Liver (tissue), 8 donors: ENCODE measurements at regions not wholly inside any gene's neighbourhood (a gene's known extent, or its start where the extent isn't known, plus 50 kb on each side); places are given as distances from the start of the nearest gene placed in this dataset.

ENCODE experiments used
- DNase-seq: peaks from one replicate; pipeline ENCODE4 v3.0.0-alpha.2; 2017; ENCODE audit warnings: low spot score
- H3K27ac ChIP-seq, 2 donors: one replicate each; pipeline ENCODE4 v1.7.0; 2013; ENCODE audit warnings: inconsistent platforms in 2 of 2, low read length in 2 of 2, control low read depth in 1 of 2, low read depth in 1 of 2, mild to moderate bottlenecking in 1 of 2
- H3K27me3 ChIP-seq, 4 donors: one replicate each; pipeline versions ENCODE4 v1.6.1 to v1.7.0; 2013; ENCODE audit warnings: low read length in 3 of 4, inconsistent platforms in 1 of 4, mild to moderate bottlenecking in 1 of 4, moderate library complexity in 1 of 4; ENCODE audit not compliant: control insufficient read depth in 4 of 4, insufficient read depth in 4 of 4
- H3K36me3 ChIP-seq, 4 donors: one replicate each; pipeline versions ENCODE4 v1.6.1 to v1.7.0; 2013; ENCODE audit warnings: low read length in 3 of 4, mild to moderate bottlenecking in 3 of 4, low read depth in 1 of 4, moderate library complexity in 1 of 4; ENCODE audit not compliant: control insufficient read depth in 4 of 4, insufficient read depth in 3 of 4
- H3K4me1 ChIP-seq, 4 donors: one replicate each; pipeline versions ENCODE4 v1.6.1 to v1.7.0; 2013; ENCODE audit warnings: low read length in 3 of 4, mild to moderate bottlenecking in 3 of 4, moderate library complexity in 1 of 4; ENCODE audit not compliant: control insufficient read depth in 4 of 4, insufficient read depth in 4 of 4
- H3K4me3 ChIP-seq, 3 donors: one replicate each; pipeline versions ENCODE4 v1.6.1 to v1.7.0; 2013; ENCODE audit warnings: low read length in 3 of 3, control low read depth in 1 of 3, low read depth in 1 of 3, mild to moderate bottlenecking in 1 of 3
- H3K9ac ChIP-seq, 2 donors: one replicate each; pipeline ENCODE4 v1.7.0; 2013; ENCODE audit warnings: low read length in 2 of 2, mild to moderate bottlenecking in 2 of 2, moderate library complexity in 2 of 2, control low read depth in 1 of 2, low read depth in 1 of 2
- H3K9me3 ChIP-seq, 4 donors: one replicate each; pipeline versions ENCODE4 v1.6.1 to v1.7.0; 2013; ENCODE audit warnings: low read length in 3 of 4; ENCODE audit not compliant: control insufficient read depth in 4 of 4
- CTCF ChIP-seq: fragments of 150-350 bp; IDR thresholded peaks from 2 replicates; pipeline ENCODE4 v1.5.1; 2017; ENCODE audit warnings: improper control_type of control experiment, low read depth, low read length; ENCODE audit not compliant: missing input control
- EGR1 ChIP-seq, 2 donors: IDR thresholded peaks; 2 replicates each; pipeline ENCODE4 v1.6.1; 2016 to 2018; ENCODE audit warnings: antibody characterized with exemption in 2 of 2, low read depth in 2 of 2
- FOXA1 ChIP-seq: IDR thresholded peaks from 2 replicates; pipeline ENCODE4 v1.6.1; 2016; ENCODE audit warnings: antibody characterized with exemption
- FOXA2 ChIP-seq: IDR thresholded peaks from 2 replicates; pipeline ENCODE4 v1.6.1; 2016; ENCODE audit warnings: antibody characterized with exemption
- GABPA ChIP-seq, 2 donors: IDR thresholded peaks in 1 of 2; conservative IDR thresholded peaks in 1 of 2; 2 replicates each; pipeline ENCODE4 v1.6.1; 2016; ENCODE audit warnings: antibody characterized with exemption in 2 of 2, mild to moderate bottlenecking in 1 of 2, moderate library complexity in 1 of 2
- HNF4A ChIP-seq, 2 donors: conservative IDR thresholded peaks; 2 replicates each; pipeline ENCODE4 v1.6.1; 2016; ENCODE audit warnings: antibody characterized with exemption in 2 of 2, mild to moderate bottlenecking in 2 of 2
- HNF4G ChIP-seq: IDR thresholded peaks from 2 replicates; pipeline ENCODE4 v1.6.1; 2016; ENCODE audit warnings: antibody characterized with exemption
- NR2F2 ChIP-seq: IDR thresholded peaks from 2 replicates; pipeline ENCODE4 v1.6.1; 2016; ENCODE audit warnings: antibody characterized with exemption
- RAD21 ChIP-seq, 2 donors: IDR thresholded peaks; 2 replicates each; pipeline ENCODE4 v1.6.1; 2016; ENCODE audit warnings: antibody characterized with exemption in 2 of 2, mild to moderate bottlenecking in 2 of 2
- RXRA ChIP-seq, 2 donors: IDR thresholded peaks; 2 replicates each; pipeline ENCODE4 v1.6.1; 2017 to 2018; ENCODE audit warnings: antibody characterized with exemption in 2 of 2, mild to moderate bottlenecking in 1 of 2
- SP1 ChIP-seq: IDR thresholded peaks from 2 replicates; pipeline ENCODE4 v1.6.1; 2018; ENCODE audit warnings: antibody characterized with exemption, mild to moderate bottlenecking
- TAF1 ChIP-seq: conservative IDR thresholded peaks from 2 replicates; pipeline ENCODE4 v1.6.1; 2016; ENCODE audit warnings: antibody characterized with exemption, mild to moderate bottlenecking
- YY1 ChIP-seq: IDR thresholded peaks from 2 replicates; pipeline ENCODE4 v1.6.1; 2016; ENCODE audit warnings: antibody characterized with exemption, mild to moderate bottlenecking
- WGBS: extraction: QIAGEN DNeasy Blood & Tissue Kit; methylation state at CpG from one replicate; pipeline ENCODE4 v1.1.7; 2013; 5-methylcytosine and 5-hydroxymethylcytosine counted together
- TF ChIP-seq, protein P1 (sequence below): IDR thresholded peaks from 2 replicates; pipeline ENCODE4 v1.6.1; 2016; ENCODE audit warnings: antibody characterized with exemption
- TF ChIP-seq, protein P2 (sequence below): IDR thresholded peaks from 2 replicates; pipeline ENCODE4 v1.6.1; 2016; ENCODE audit warnings: antibody characterized with exemption, mild to moderate bottlenecking
- TF ChIP-seq, protein P3 (sequence below): IDR thresholded peaks from 2 replicates; pipeline ENCODE4 v1.6.1; 2016; ENCODE audit warnings: antibody characterized with exemption
- donor health status: healthy.
- donor health status: healthy.
- donor health status: healthy.
- donor health status: healthy.
- donor health status: healthy.

- Histone ChIP-seq H3K4me1 (no peaks in the 10 kb centered on the region), H3K4me3 (no peak overlapping the region), H3K9ac (no peak overlapping the region), H3K9me3 (no peaks in the 10 kb centered on the region), H3K36me3 (no peaks in the 10 kb centered on the region), H3K27me3 (no peaks in the 10 kb centered on the region), H3K27ac (no peak overlapping the region)
- DNase-seq, result no peak
- no peak for TF ChIP-seq GABPA (IDR thresholded peaks at IDR 0.05 in 1 of 2, conservative IDR thresholded peaks at IDR 0.05 in 1 of 2)
Observed at GRCh38 chr4:29852537-29852936, 867.6 kb upstream of the PCDH7 start.

DNA sequence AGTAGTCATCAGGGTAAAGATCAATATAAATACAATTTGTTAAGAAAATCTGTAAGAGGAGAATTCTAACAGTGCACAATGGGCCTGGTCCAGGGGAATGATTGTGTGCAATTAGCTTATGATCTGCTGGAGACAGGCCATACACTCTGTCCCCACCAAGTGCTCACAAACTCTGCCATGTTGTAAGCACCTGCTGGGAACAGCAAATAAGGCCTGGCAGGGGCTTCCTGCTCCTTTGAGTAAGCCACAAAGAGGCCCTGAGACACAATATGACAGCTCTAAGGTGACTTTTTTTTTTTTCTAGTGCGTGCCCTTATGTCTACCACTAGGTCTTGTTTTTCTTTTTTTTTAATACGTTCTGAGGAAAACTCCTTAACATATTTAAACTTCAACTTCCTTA lies 866.3 kb upstream of the PCDH7 start:
- H3K9me3 ChIP-seq, result no peaks in the 10 kb centered on the region
- DNase-seq, result no peak
- H3K27me3 ChIP-seq, result no peaks in the 10 kb centered on the region
- no peak overlapping the region for H3K9ac ChIP-seq
- H3K27ac ChIP-seq, result no peak overlapping the region
- TF ChIP-seq RAD21 (IDR thresholded peaks at IDR 0.05), result no peak
- TF ChIP-seq TAF1, result no peak
- TF ChIP-seq EGR1 (IDR thresholded peaks at IDR 0.05; ENCODE audit: low read depth in 2 of 2), result no peak
- no peak for TF ChIP-seq YY1
- TF ChIP-seq, protein P1, sequence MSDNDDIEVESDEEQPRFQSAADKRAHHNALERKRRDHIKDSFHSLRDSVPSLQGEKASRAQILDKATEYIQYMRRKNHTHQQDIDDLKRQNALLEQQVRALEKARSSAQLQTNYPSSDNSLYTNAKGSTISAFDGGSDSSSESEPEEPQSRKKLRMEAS, result no peak
- WGBS, result 50% methylated on average over 2 of the region's 2 CpGs
- no peak overlapping the region for H3K4me3 ChIP-seq
- H3K36me3 ChIP-seq, result no peaks in the 10 kb centered on the region
- no peaks in the 10 kb centered on the region for H3K4me1 ChIP-seq

DNA sequence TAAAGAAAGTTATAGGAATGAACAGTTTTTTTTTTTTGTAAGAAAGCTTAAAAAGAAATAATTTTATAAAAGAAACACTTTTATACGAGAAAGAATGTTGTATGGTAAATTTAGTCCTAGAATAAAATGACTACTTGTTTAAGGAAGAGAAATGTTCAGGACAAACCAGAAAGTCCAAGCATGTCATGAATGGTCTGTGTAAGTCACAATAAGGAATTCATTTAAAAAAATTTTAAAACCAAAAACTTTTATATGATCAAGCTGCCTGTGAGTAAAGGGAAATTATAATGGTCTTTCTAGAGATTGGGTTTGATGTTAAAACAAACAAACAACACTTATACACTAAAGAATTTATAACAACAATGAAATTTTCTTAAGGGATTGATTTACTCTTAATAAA lies 858.9 kb upstream of the PCDH7 start:
- no peak for DNase-seq
- Histone ChIP-seq H3K27me3 (no peaks in the 10 kb centered on the region), H3K9me3 (no peaks in the 10 kb centered on the region), H3K27ac (no peak overlapping the region), H3K4me1 (no peaks in the 10 kb centered on the region), H3K4me3 (no peak overlapping the region), H3K36me3 (no peaks in the 10 kb centered on the region), H3K9ac (no peak overlapping the region)
- TF ChIP-seq HNF4G, result no peak
- TF ChIP-seq, protein P2, sequence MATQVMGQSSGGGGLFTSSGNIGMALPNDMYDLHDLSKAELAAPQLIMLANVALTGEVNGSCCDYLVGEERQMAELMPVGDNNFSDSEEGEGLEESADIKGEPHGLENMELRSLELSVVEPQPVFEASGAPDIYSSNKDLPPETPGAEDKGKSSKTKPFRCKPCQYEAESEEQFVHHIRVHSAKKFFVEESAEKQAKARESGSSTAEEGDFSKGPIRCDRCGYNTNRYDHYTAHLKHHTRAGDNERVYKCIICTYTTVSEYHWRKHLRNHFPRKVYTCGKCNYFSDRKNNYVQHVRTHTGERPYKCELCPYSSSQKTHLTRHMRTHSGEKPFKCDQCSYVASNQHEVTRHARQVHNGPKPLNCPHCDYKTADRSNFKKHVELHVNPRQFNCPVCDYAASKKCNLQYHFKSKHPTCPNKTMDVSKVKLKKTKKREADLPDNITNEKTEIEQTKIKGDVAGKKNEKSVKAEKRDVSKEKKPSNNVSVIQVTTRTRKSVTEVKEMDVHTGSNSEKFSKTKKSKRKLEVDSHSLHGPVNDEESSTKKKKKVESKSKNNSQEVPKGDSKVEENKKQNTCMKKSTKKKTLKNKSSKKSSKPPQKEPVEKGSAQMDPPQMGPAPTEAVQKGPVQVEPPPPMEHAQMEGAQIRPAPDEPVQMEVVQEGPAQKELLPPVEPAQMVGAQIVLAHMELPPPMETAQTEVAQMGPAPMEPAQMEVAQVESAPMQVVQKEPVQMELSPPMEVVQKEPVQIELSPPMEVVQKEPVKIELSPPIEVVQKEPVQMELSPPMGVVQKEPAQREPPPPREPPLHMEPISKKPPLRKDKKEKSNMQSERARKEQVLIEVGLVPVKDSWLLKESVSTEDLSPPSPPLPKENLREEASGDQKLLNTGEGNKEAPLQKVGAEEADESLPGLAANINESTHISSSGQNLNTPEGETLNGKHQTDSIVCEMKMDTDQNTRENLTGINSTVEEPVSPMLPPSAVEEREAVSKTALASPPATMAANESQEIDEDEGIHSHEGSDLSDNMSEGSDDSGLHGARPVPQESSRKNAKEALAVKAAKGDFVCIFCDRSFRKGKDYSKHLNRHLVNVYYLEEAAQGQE, result no peak
- TF ChIP-seq, protein P1, result no peak
- no peak for TF ChIP-seq TAF1
- TF ChIP-seq FOXA2, result no peak
- no peak for TF ChIP-seq YY1
- TF ChIP-seq, protein P3, sequence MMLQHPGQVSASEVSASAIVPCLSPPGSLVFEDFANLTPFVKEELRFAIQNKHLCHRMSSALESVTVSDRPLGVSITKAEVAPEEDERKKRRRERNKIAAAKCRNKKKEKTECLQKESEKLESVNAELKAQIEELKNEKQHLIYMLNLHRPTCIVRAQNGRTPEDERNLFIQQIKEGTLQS, result no peak
- WGBS, result 38% methylated on average over 1 of the region's 1 CpG

- H3K36me3 ChIP-seq, result no peaks in the 10 kb centered on the region
- H3K27ac ChIP-seq, result no peak overlapping the region
- no peak overlapping the region for H3K4me3 ChIP-seq
- H3K4me1 ChIP-seq, result no peaks in the 10 kb centered on the region
- WGBS, result 14% methylated on average over 1 of the region's 1 CpG
- DNase-seq, result no peak
- no peaks in the 10 kb centered on the region for H3K9me3 ChIP-seq
- H3K9ac ChIP-seq, result no peak overlapping the region
- no peaks in the 10 kb centered on the region for H3K27me3 ChIP-seq
- no peak for TF ChIP-seq CTCF
- TF ChIP-seq HNF4G, result no peak
- TF ChIP-seq SP1, result no peak
- TF ChIP-seq NR2F2, result no peak
- TF ChIP-seq, protein P3, result no peak
- no peak for TF ChIP-seq RXRA (IDR thresholded peaks at IDR 0.05)
- no peak for TF ChIP-seq GABPA (IDR thresholded peaks at IDR 0.05 in 1 of 2, conservative IDR thresholded peaks at IDR 0.05 in 1 of 2)
- TF ChIP-seq FOXA1, result no peak
- TF ChIP-seq EGR1 (IDR thresholded peaks at IDR 0.05; ENCODE audit: low read depth in 2 of 2), result no peak
- no peak for TF ChIP-seq YY1
- TF ChIP-seq HNF4A (conservative IDR thresholded peaks at IDR 0.05), result no peak
Observed at GRCh38 chr4:29867412-29867811, 852.8 kb upstream of the PCDH7 start.
